H9 (cell line): ENCODE measurements at regions not wholly inside any gene's neighbourhood (a gene's known extent, or its start where the extent isn't known, plus 50 kb on each side); places are given as distances from the start of the nearest gene placed in this dataset.

Experiments used
- DNase-seq: peaks from one replicate; pipeline ENCODE4 v3.0.0-alpha.2; 2017
- H2AFZ ChIP-seq: one replicate; pipeline ENCODE4 v1.6.1; 2013; ENCODE audit warnings: mild to moderate bottlenecking, low read length, control low read depth, moderate library complexity
- H2AK5ac ChIP-seq: 2 replicates; pipeline ENCODE4 v1.6.1; 2013; ENCODE audit warnings: low read length, control low read depth, mixed read lengths; ENCODE audit not compliant: insufficient read length
- H2BK120ac ChIP-seq: one replicate; pipeline ENCODE4 v1.6.1; 2013; ENCODE audit warnings: low read depth, mild to moderate bottlenecking, low read length, control low read depth, inconsistent platforms; ENCODE audit not compliant: poor library complexity, severe bottlenecking
- H2BK12ac ChIP-seq: 2 replicates; pipeline ENCODE4 v1.6.1; 2013; ENCODE audit warnings: low read length, control low read depth, mixed read lengths, low read depth; ENCODE audit not compliant: insufficient read length
- H2BK15ac ChIP-seq: 2 replicates; pipeline ENCODE4 v1.6.1; 2013; ENCODE audit warnings: low read depth, low read length, control low read depth
- H2BK20ac ChIP-seq: one replicate; pipeline ENCODE4 v1.6.1; 2013; ENCODE audit warnings: low read depth, mild to moderate bottlenecking, low read length, control low read depth, inconsistent platforms; ENCODE audit not compliant: poor library complexity, severe bottlenecking
- H2BK5ac ChIP-seq: 2 replicates; pipeline ENCODE4 v1.6.1; 2013; ENCODE audit warnings: low read length, control low read depth, mixed read lengths; ENCODE audit not compliant: insufficient read length
- H3K14ac ChIP-seq: 2 replicates; pipeline ENCODE4 v1.6.1; 2013; ENCODE audit warnings: low read length, control low read depth; ENCODE audit not compliant: insufficient read depth
- H3K18ac ChIP-seq: 2 replicates; pipeline ENCODE4 v1.6.1; 2013; ENCODE audit warnings: low read depth, mild to moderate bottlenecking, mixed read lengths, low read length, control low read depth; ENCODE audit not compliant: insufficient read length
- H3K23ac ChIP-seq: 2 replicates; pipeline ENCODE4 v1.6.1; 2013; ENCODE audit warnings: low read length, control low read depth, mixed read lengths, low read depth; ENCODE audit not compliant: insufficient read length
- H3K23me2 ChIP-seq: 2 replicates; pipeline ENCODE4 v1.6.1; 2013; ENCODE audit warnings: low read depth, mild to moderate bottlenecking, mixed read lengths, low read length, control low read depth; ENCODE audit not compliant: insufficient read length, poor library complexity, severe bottlenecking
- H3K27ac ChIP-seq: 2 replicates; pipeline ENCODE4 v1.5.1; 2013; ENCODE audit warnings: low read length, control low read depth, mixed read lengths, low read depth; ENCODE audit not compliant: insufficient read length
- H3K27me3 ChIP-seq: 2 replicates; pipeline ENCODE4 v1.6.1; 2013; ENCODE audit warnings: low read length, control low read depth, inconsistent platforms; ENCODE audit not compliant: insufficient read depth
- H3K4ac ChIP-seq: 2 replicates; pipeline ENCODE4 v1.6.1; 2013; ENCODE audit warnings: low read depth, mild to moderate bottlenecking, control low read depth, inconsistent platforms, low read length, moderate library complexity
- H3K4me1 ChIP-seq: 2 replicates; pipeline ENCODE4 v1.6.1; 2013; ENCODE audit warnings: low read length, control low read depth, inconsistent platforms; ENCODE audit not compliant: insufficient read depth
- H3K4me2 ChIP-seq: 2 replicates; pipeline ENCODE4 v1.6.1; 2013; ENCODE audit warnings: low read length, control low read depth, mixed read lengths; ENCODE audit not compliant: insufficient read length, insufficient read depth
- H3K56ac ChIP-seq: 2 replicates; pipeline ENCODE4 v1.6.1; 2013; ENCODE audit warnings: low read depth, mild to moderate bottlenecking, mixed read lengths, low read length, control low read depth; ENCODE audit not compliant: insufficient read length
- H3K79me1 ChIP-seq: 2 replicates; pipeline ENCODE4 v1.6.1; 2013; ENCODE audit warnings: low read depth, mild to moderate bottlenecking, moderate library complexity, low read length, control low read depth, inconsistent platforms; ENCODE audit not compliant: insufficient read depth, poor library complexity, severe bottlenecking
- H3K79me2 ChIP-seq: 2 replicates; pipeline ENCODE4 v1.6.1; 2013; ENCODE audit warnings: low read length, control low read depth, inconsistent platforms; ENCODE audit not compliant: insufficient read depth
- H3K9ac ChIP-seq: 2 replicates; pipeline ENCODE4 v1.6.1; 2013; ENCODE audit warnings: low read length, control low read depth, mixed read lengths; ENCODE audit not compliant: insufficient read length; ENCODE audit errors: extremely low read depth
- H3K9me3 ChIP-seq: one replicate; pipeline ENCODE4 v1.6.1; 2013; ENCODE audit warnings: low read depth, low read length, inconsistent platforms; ENCODE audit not compliant: control insufficient read depth
- H3T11ph ChIP-seq: one replicate; pipeline ENCODE4 v1.6.1; 2013; ENCODE audit warnings: mild to moderate bottlenecking, low read length, control low read depth, inconsistent platforms
- H4K20me1 ChIP-seq: one replicate; pipeline ENCODE4 v1.6.1; 2013; ENCODE audit not compliant: control insufficient read depth, insufficient read length, insufficient read depth
- H4K5ac ChIP-seq: 2 replicates; pipeline ENCODE4 v1.6.1; 2013; ENCODE audit warnings: low read depth, mild to moderate bottlenecking, mixed read lengths, low read length, control low read depth; ENCODE audit not compliant: insufficient read length
- H4K8ac ChIP-seq: replicated peaks from 2 replicates; pipeline ENCODE4 v1.6.1; 2013; ENCODE audit warnings: low read length, control low read depth, mixed read lengths, low read depth; ENCODE audit not compliant: insufficient read length
- H4K91ac ChIP-seq: 2 replicates; pipeline ENCODE4 v1.6.1; 2013; ENCODE audit warnings: low read depth, mild to moderate bottlenecking, moderate library complexity, mixed read lengths, low read length, control low read depth; ENCODE audit not compliant: insufficient read length
- H3K27ac Mint-ChIP-seq, 3 experiments: 2 replicates in 2 of 3; 3 replicates in 1 of 3; pipeline ENCODE4 v1.8.0; 2020 to 2021; ENCODE audit warnings: mixed read lengths in 3 of 3, mild to moderate bottlenecking in 1 of 3, moderate library complexity in 1 of 3
- H3K27me3 Mint-ChIP-seq: 2 replicates; pipeline ENCODE4 v1.8.0; 2021; ENCODE audit warnings: low read depth, mild to moderate bottlenecking, moderate library complexity, mixed read lengths
- H3K36me3 Mint-ChIP-seq, 3 experiments: 2 replicates in 2 of 3; 3 replicates in 1 of 3; pipeline ENCODE4 v1.8.0; 2020 to 2021; ENCODE audit warnings: low read depth in 3 of 3, mixed read lengths in 3 of 3; ENCODE audit not compliant: insufficient read depth in 1 of 3
- H3K4me1 Mint-ChIP-seq, 2 experiments: 2 replicates each; pipeline ENCODE4 v1.8.0; 2020; ENCODE audit warnings: mixed read lengths in 2 of 2
- H3K4me3 Mint-ChIP-seq, 2 experiments: 2 replicates in 1 of 2; 3 replicates in 1 of 2; pipeline ENCODE4 v1.8.0; 2020 to 2021; ENCODE audit warnings: mild to moderate bottlenecking in 2 of 2, mixed read lengths in 2 of 2, moderate library complexity in 1 of 2
- H3K9me3 Mint-ChIP-seq, 2 experiments: 2 replicates in 1 of 2; 3 replicates in 1 of 2; pipeline ENCODE4 v1.8.0; 2020; ENCODE audit warnings: mild to moderate bottlenecking in 2 of 2, mixed read lengths in 2 of 2, moderate library complexity in 1 of 2
- WGBS: extraction: QIAGEN DNeasy Blood & Tissue Kit; methylation state at CpG from one replicate; pipeline ENCODE4 v1.1.7; 2013; ENCODE audit warnings: missing lambda C conversion rate, low lambda C conversion rate, mixed read lengths; ENCODE audit not compliant: insufficient read length; ENCODE audit errors: extremely low coverage; 5-methylcytosine and 5-hydroxymethylcytosine counted together
- TF ChIP-seq, protein P1 (sequence below): fragments of 200-600 bp; sonication (generic); conservative IDR thresholded peaks from 3 replicates; pipeline ENCODE4 v1.8.0; 2021; ENCODE audit warnings: antibody characterized with exemption, mild to moderate bottlenecking

GRCh38 chr3:76753599-76753998 lies 286.3 kb upstream of the ROBO2 start:
- no peak overlapping the region for H2BK12ac ChIP-seq
- H3K9me3 Mint-ChIP-seq, result peaks cover 2% of the 10 kb centered on the region in 2 experiments; a peak in 1 of 5 replicates
- no CpG with 5 or more reads among the region's 2 CpGs for WGBS

More at GRCh38 chr3:76753599-76753998, 286.3 kb upstream of the ROBO2 start:
- no peaks in the 10 kb centered on the region for H3K27me3 ChIP-seq
- H4K5ac ChIP-seq, result no peak overlapping the region
- no peaks in the 10 kb centered on the region for H3K27me3 Mint-ChIP-seq
- H3K27ac Mint-ChIP-seq, result no peak overlapping the region
- H3K56ac ChIP-seq, result no peak overlapping the region
- H3K4me2 ChIP-seq, result no peak overlapping the region
- no peak overlapping the region for H3K27ac ChIP-seq
- no peaks in the 10 kb centered on the region for H3K23me2 ChIP-seq
- H2BK20ac ChIP-seq, result no peak overlapping the region
- H3K79me1 ChIP-seq, result no peaks in the 10 kb centered on the region
- no peak overlapping the region for H3K23ac ChIP-seq
- no peak overlapping the region for H3K14ac ChIP-seq
- H2AK5ac ChIP-seq, result no peak overlapping the region
- H2BK5ac ChIP-seq, result no peak overlapping the region
- H2AFZ ChIP-seq, result no peak overlapping the region
- H3K4me1 ChIP-seq, result no peaks in the 10 kb centered on the region
- no peak overlapping the region for H4K8ac ChIP-seq
- DNase-seq, result no peak
- H3K36me3 Mint-ChIP-seq, result peaks cover 0 to 1% (median 0%) of the 10 kb centered on the region in 3 experiments; a peak in 3 of 7 replicates
- no peak overlapping the region for H2BK15ac ChIP-seq
- H3K18ac ChIP-seq, result no peak overlapping the region
- no peaks in the 10 kb centered on the region for H3K79me2 ChIP-seq
- H3T11ph ChIP-seq, result no peak overlapping the region
- no peaks in the 10 kb centered on the region for H3K9me3 ChIP-seq
- H2BK120ac ChIP-seq, result no peak overlapping the region
- H3K4me1 Mint-ChIP-seq, result no peaks in the 10 kb centered on the region
- H3K4me3 Mint-ChIP-seq, result no peak overlapping the region
- no peak overlapping the region for H4K91ac ChIP-seq
- TF ChIP-seq, protein P1, sequence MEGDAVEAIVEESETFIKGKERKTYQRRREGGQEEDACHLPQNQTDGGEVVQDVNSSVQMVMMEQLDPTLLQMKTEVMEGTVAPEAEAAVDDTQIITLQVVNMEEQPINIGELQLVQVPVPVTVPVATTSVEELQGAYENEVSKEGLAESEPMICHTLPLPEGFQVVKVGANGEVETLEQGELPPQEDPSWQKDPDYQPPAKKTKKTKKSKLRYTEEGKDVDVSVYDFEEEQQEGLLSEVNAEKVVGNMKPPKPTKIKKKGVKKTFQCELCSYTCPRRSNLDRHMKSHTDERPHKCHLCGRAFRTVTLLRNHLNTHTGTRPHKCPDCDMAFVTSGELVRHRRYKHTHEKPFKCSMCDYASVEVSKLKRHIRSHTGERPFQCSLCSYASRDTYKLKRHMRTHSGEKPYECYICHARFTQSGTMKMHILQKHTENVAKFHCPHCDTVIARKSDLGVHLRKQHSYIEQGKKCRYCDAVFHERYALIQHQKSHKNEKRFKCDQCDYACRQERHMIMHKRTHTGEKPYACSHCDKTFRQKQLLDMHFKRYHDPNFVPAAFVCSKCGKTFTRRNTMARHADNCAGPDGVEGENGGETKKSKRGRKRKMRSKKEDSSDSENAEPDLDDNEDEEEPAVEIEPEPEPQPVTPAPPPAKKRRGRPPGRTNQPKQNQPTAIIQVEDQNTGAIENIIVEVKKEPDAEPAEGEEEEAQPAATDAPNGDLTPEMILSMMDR, result peak; percentile 58
- H4K20me1 ChIP-seq, result no peaks in the 10 kb centered on the region
- no peak overlapping the region for H3K4ac ChIP-seq
- H3K9ac ChIP-seq, result no peak overlapping the region
